ENCODE measurements at regions not wholly inside any gene's neighbourhood (a gene's known extent, or its start where the extent isn't known, plus 50 kb on each side); places are given as distances from the start of the nearest gene placed in this dataset.

GRCh38 chr7:113394856-113395255, 276.5 kb upstream of the SMIM30 start:
- no peak overlapping the region for H3K27ac Mint-ChIP-seq
- WGBS (ENCODE audit: insufficient coverage): 43% methylated on average over 1 of the region's 3 CpGs
- H3K79me2 ChIP-seq (ENCODE audit: insufficient read depth, low read length): no peaks in the 10 kb centered on the region

DNA sequence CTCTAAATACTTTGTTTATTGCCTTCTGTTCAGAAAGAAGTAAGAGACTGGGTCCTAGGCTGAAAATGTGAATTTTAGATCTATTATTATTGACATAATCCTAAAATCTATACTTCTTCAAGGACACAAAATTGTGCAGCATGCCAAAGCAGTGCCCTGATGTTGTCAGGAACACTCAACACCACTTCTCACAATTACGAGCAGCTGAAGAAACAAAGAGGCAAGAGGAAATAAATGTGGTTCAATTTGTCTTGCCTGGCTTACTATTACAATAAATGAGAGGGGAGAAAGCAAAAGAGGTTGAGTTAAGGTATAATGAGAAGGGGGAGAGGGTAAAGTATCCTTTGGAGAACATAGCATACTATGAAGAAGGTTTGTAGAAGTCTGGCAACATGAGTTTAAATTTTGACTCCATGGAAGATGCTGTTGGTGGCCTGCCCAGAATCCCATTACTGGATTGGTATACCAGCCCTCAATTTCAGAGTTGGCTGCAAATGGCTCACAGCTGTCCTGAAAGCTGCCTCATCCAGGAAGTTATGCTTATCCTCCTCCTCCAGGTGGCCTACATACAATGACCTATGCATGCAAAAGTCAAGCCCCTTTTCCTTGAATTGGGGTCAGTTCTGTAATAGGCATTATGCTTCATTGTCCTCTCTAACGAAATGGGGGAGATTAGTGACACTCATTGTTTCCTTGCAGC, 274.6 kb upstream of the SMIM30 start:
- no peaks in the 10 kb centered on the region for H3K4me1 ChIP-seq (ENCODE audit: control insufficient read depth in 1 of 2, insufficient read depth in 2 of 2, low read length in 2 of 2)
- H3K9ac ChIP-seq (ENCODE audit: insufficient read depth, low read length, poor library complexity, severe bottlenecking): no peak overlapping the region
- WGBS (ENCODE audit: insufficient coverage): 20% methylated on average over 1 of the region's 2 CpGs
- no peak for TF ChIP-seq CTCF (IDR thresholded peaks at IDR 0.05)
- H3K36me3 ChIP-seq (replicated peaks in 1 of 2; ENCODE audit: control insufficient read depth in 1 of 2, insufficient read depth in 2 of 2, low read length in 2 of 2): no peaks in the 10 kb centered on the region
- Mint-ChIP-seq H3K27me3 (ENCODE audit: low read depth in 3 of 3) (peaks cover 0 to 2% (median 0%) of the 10 kb centered on the region in 3 donors), H3K4me3 (no peak overlapping the region), H3K27ac (no peak overlapping the region), H3K4me1 (no peaks in the 10 kb centered on the region), H3K36me3 (no peaks in the 10 kb centered on the region), H3K9me3 (peaks cover 2 to 10% (median 4%) of the 10 kb centered on the region in 7 donors)
- H2AFZ ChIP-seq (ENCODE audit: insufficient read depth, low read depth, low read length, poor library complexity, severe bottlenecking): no peak overlapping the region
- no peak overlapping the region for H3K4me2 ChIP-seq (replicated peaks; ENCODE audit: extremely low read depth, low read length, poor library complexity, severe bottlenecking)
- H4K20me1 ChIP-seq (ENCODE audit: insufficient read depth, low read length): no peaks in the 10 kb centered on the region
- intact Hi-C loops (cut with micrococcal nuclease): no loop called here
- no peaks in the 10 kb centered on the region for H3K27me3 ChIP-seq (ENCODE audit: control insufficient read depth in 2 of 2, insufficient read depth in 2 of 2, low read length in 2 of 2)
- DNase-seq: no peak
- H3K79me2 ChIP-seq (ENCODE audit: insufficient read depth, low read length): no peaks in the 10 kb centered on the region
- no peak overlapping the region for H3K27ac ChIP-seq (ENCODE audit: low read depth in 1 of 2, low read length in 2 of 2)
- no peaks in the 10 kb centered on the region for H3K9me3 ChIP-seq (replicated peaks in 1 of 2; ENCODE audit: control insufficient read depth in 1 of 2, insufficient read depth in 1 of 2, low read length in 2 of 2)
- no peak overlapping the region for H3K4me3 ChIP-seq (replicated peaks in 1 of 3; ENCODE audit: low read depth in 2 of 3, low read length in 3 of 3)

More at GRCh38 chr7:113394856-113395255, 276.5 kb upstream of the SMIM30 start:
- Mint-ChIP-seq H3K27me3 (ENCODE audit: low read depth in 3 of 3) (peaks cover 0 to 2% (median 0%) of the 10 kb centered on the region in 3 donors), H3K4me3 (no peak overlapping the region), H3K36me3 (no peaks in the 10 kb centered on the region), H3K9me3 (peaks cover 0 to 6% (median under 1%) of the 10 kb centered on the region in 7 donors), H3K4me1 (no peaks in the 10 kb centered on the region)
- Histone ChIP-seq H3K4me1 (ENCODE audit: control insufficient read depth in 1 of 2, insufficient read depth in 2 of 2, low read length in 2 of 2) (no peaks in the 10 kb centered on the region), H2AFZ (ENCODE audit: insufficient read depth, low read depth, low read length, poor library complexity, severe bottlenecking) (no peak overlapping the region), H4K20me1 (ENCODE audit: insufficient read depth, low read length) (no peaks in the 10 kb centered on the region), H3K4me2 (replicated peaks; ENCODE audit: extremely low read depth, low read length, poor library complexity, severe bottlenecking) (no peak overlapping the region), H3K27me3 (ENCODE audit: control insufficient read depth in 2 of 2, insufficient read depth in 2 of 2, low read length in 2 of 2) (no peaks in the 10 kb centered on the region), H3K9ac (ENCODE audit: insufficient read depth, low read length, poor library complexity, severe bottlenecking) (no peak overlapping the region), H3K27ac (ENCODE audit: low read depth in 1 of 2, low read length in 2 of 2) (no peak overlapping the region), H3K9me3 (replicated peaks in 1 of 2; ENCODE audit: control insufficient read depth in 1 of 2, insufficient read depth in 1 of 2, low read length in 2 of 2) (no peaks in the 10 kb centered on the region), H3K4me3 (replicated peaks in 1 of 3; ENCODE audit: low read depth in 2 of 3, low read length in 3 of 3) (no peak overlapping the region), H3K36me3 (replicated peaks in 1 of 2; ENCODE audit: control insufficient read depth in 1 of 2, insufficient read depth in 2 of 2, low read length in 2 of 2) (no peaks in the 10 kb centered on the region)
- intact Hi-C loops (cut with micrococcal nuclease): no loop called here
- no peak for DNase-seq
- TF ChIP-seq CTCF (IDR thresholded peaks at IDR 0.05): no peak

Data from CD14-positive monocyte (primary cell).